ENCODE measurements at regions not wholly inside any gene's neighbourhood (a gene's known extent, or its start where the extent isn't known, plus 50 kb on each side); places are given as distances from the start of the nearest gene placed in this dataset.

- DNase-seq (ENCODE audit: extremely low spot score, unreplicated experiment) = peak; percentile 11
- no peak overlapping the region for H3K4me3 Mint-ChIP-seq (ENCODE audit: unreplicated experiment)
- peaks cover 2% of the 10 kb centered on the region for H3K36me3 Mint-ChIP-seq (ENCODE audit: unreplicated experiment)
- H3K27me3 Mint-ChIP-seq (ENCODE audit: unreplicated experiment) = peaks cover 27% of the 10 kb centered on the region
- no peaks in the 10 kb centered on the region for H3K4me1 Mint-ChIP-seq (ENCODE audit: unreplicated experiment)
- no peak overlapping the region for H3K27ac Mint-ChIP-seq (ENCODE audit: unreplicated experiment)
- TF ChIP-seq CTCF (IDR thresholded peaks at IDR 0.05) = no peak
- H3K9me3 Mint-ChIP-seq (ENCODE audit: unreplicated experiment) = no peaks in the 10 kb centered on the region
Measured at GRCh38 chr2:236947294-236947693, 138.4 kb upstream of the COPS8 start.

- no peak for TF ChIP-seq CTCF (IDR thresholded peaks at IDR 0.05)
- H3K27me3 Mint-ChIP-seq (ENCODE audit: unreplicated experiment) = peaks cover 29% of the 10 kb centered on the region
- DNase-seq (ENCODE audit: extremely low spot score, unreplicated experiment) = peak; percentile 77
- H3K27ac Mint-ChIP-seq (ENCODE audit: unreplicated experiment) = no peak overlapping the region
- H3K9me3 Mint-ChIP-seq (ENCODE audit: unreplicated experiment) = no peaks in the 10 kb centered on the region
- H3K4me1 Mint-ChIP-seq (ENCODE audit: unreplicated experiment) = peaks cover 3% of the 10 kb centered on the region
- H3K36me3 Mint-ChIP-seq (ENCODE audit: unreplicated experiment) = peaks cover 2% of the 10 kb centered on the region
- H3K4me3 Mint-ChIP-seq (ENCODE audit: unreplicated experiment) = no peak overlapping the region
Measured at GRCh38 chr2:236947896-236948295, 137.8 kb upstream of the COPS8 start.

GRCh38 chr2:236949089-236949905 is 136.4 kb upstream of the COPS8 start:
- Mint-ChIP-seq H3K27me3 (ENCODE audit: unreplicated experiment) (peaks cover 19% of the 10 kb centered on the region), H3K4me1 (ENCODE audit: unreplicated experiment) (peaks cover 6% of the 10 kb centered on the region), H3K36me3 (ENCODE audit: unreplicated experiment) (peaks cover 2% of the 10 kb centered on the region), H3K27ac (ENCODE audit: unreplicated experiment) (no peak overlapping the region), H3K9me3 (ENCODE audit: unreplicated experiment) (no peaks in the 10 kb centered on the region), H3K4me3 (ENCODE audit: unreplicated experiment) (no peak overlapping the region)
- DNase-seq (ENCODE audit: extremely low spot score, unreplicated experiment) = peak; percentile 80
- TF ChIP-seq CTCF (IDR thresholded peaks at IDR 0.05) = no peak

- Mint-ChIP-seq H3K9me3 (ENCODE audit: unreplicated experiment) (no peaks in the 10 kb centered on the region), H3K36me3 (ENCODE audit: unreplicated experiment) (peaks cover 2% of the 10 kb centered on the region), H3K27me3 (ENCODE audit: unreplicated experiment) (peaks cover 44% of the 10 kb centered on the region), H3K4me1 (ENCODE audit: unreplicated experiment) (peaks cover 6% of the 10 kb centered on the region), H3K4me3 (ENCODE audit: unreplicated experiment) (no peak overlapping the region), H3K27ac (ENCODE audit: unreplicated experiment) (no peak overlapping the region)
- DNase-seq (ENCODE audit: extremely low spot score, unreplicated experiment) = no peak
- TF ChIP-seq CTCF (IDR thresholded peaks at IDR 0.05) = no peak
Measured at GRCh38 chr2:236951830-236952475, 133.7 kb upstream of the COPS8 start.

- Mint-ChIP-seq H3K4me3 (ENCODE audit: unreplicated experiment) (no peak overlapping the region), H3K27ac (ENCODE audit: unreplicated experiment) (no peak overlapping the region), H3K9me3 (ENCODE audit: unreplicated experiment) (no peaks in the 10 kb centered on the region), H3K4me1 (ENCODE audit: unreplicated experiment) (peaks cover 10% of the 10 kb centered on the region), H3K36me3 (ENCODE audit: unreplicated experiment) (peaks cover 2% of the 10 kb centered on the region), H3K27me3 (ENCODE audit: unreplicated experiment) (peaks cover 47% of the 10 kb centered on the region)
- no peak for TF ChIP-seq CTCF (IDR thresholded peaks at IDR 0.05)
- no peak for DNase-seq (ENCODE audit: extremely low spot score, unreplicated experiment)
Measured at GRCh38 chr2:236954641-236955040, 131.0 kb upstream of the COPS8 start.

Measured in osteocyte (in vitro differentiated cells).